Liver (tissue), 8 donors: ENCODE measurements at regions not wholly inside any gene's neighbourhood (a gene's known extent, or its start where the extent isn't known, plus 50 kb on each side); places are given as distances from the start of the nearest gene placed in this dataset.

Experiments
- DNase-seq: peaks from one replicate; pipeline ENCODE4 v3.0.0-alpha.2; 2017; ENCODE audit warnings: low spot score
- H3K27ac ChIP-seq, 2 donors: one replicate each; pipeline ENCODE4 v1.7.0; 2013; ENCODE audit warnings: inconsistent platforms in 2 of 2, low read length in 2 of 2, control low read depth in 1 of 2, low read depth in 1 of 2, mild to moderate bottlenecking in 1 of 2
- H3K27me3 ChIP-seq, 4 donors: one replicate each; pipeline versions ENCODE4 v1.6.1 to v1.7.0; 2013; ENCODE audit warnings: low read length in 3 of 4, inconsistent platforms in 1 of 4, mild to moderate bottlenecking in 1 of 4, moderate library complexity in 1 of 4; ENCODE audit not compliant: control insufficient read depth in 4 of 4, insufficient read depth in 4 of 4
- H3K36me3 ChIP-seq, 4 donors: one replicate each; pipeline versions ENCODE4 v1.6.1 to v1.7.0; 2013; ENCODE audit warnings: low read length in 3 of 4, mild to moderate bottlenecking in 3 of 4, low read depth in 1 of 4, moderate library complexity in 1 of 4; ENCODE audit not compliant: control insufficient read depth in 4 of 4, insufficient read depth in 3 of 4
- H3K4me1 ChIP-seq, 4 donors: one replicate each; pipeline versions ENCODE4 v1.6.1 to v1.7.0; 2013; ENCODE audit warnings: low read length in 3 of 4, mild to moderate bottlenecking in 3 of 4, moderate library complexity in 1 of 4; ENCODE audit not compliant: control insufficient read depth in 4 of 4, insufficient read depth in 4 of 4
- H3K4me3 ChIP-seq, 3 donors: one replicate each; pipeline versions ENCODE4 v1.6.1 to v1.7.0; 2013; ENCODE audit warnings: low read length in 3 of 3, control low read depth in 1 of 3, low read depth in 1 of 3, mild to moderate bottlenecking in 1 of 3
- H3K9ac ChIP-seq, 2 donors: one replicate each; pipeline ENCODE4 v1.7.0; 2013; ENCODE audit warnings: low read length in 2 of 2, mild to moderate bottlenecking in 2 of 2, moderate library complexity in 2 of 2, control low read depth in 1 of 2, low read depth in 1 of 2
- H3K9me3 ChIP-seq, 4 donors: one replicate each; pipeline versions ENCODE4 v1.6.1 to v1.7.0; 2013; ENCODE audit warnings: low read length in 3 of 4; ENCODE audit not compliant: control insufficient read depth in 4 of 4
- ATF3 ChIP-seq: IDR thresholded peaks from 2 replicates; pipeline ENCODE4 v1.6.1; 2016; ENCODE audit warnings: antibody characterized with exemption
- EGR1 ChIP-seq, 2 donors: IDR thresholded peaks; 2 replicates each; pipeline ENCODE4 v1.6.1; 2016 to 2018; ENCODE audit warnings: antibody characterized with exemption in 2 of 2, low read depth in 2 of 2
- FOXA1 ChIP-seq: IDR thresholded peaks from 2 replicates; pipeline ENCODE4 v1.6.1; 2016; ENCODE audit warnings: antibody characterized with exemption
- FOXA2 ChIP-seq: IDR thresholded peaks from 2 replicates; pipeline ENCODE4 v1.6.1; 2016; ENCODE audit warnings: antibody characterized with exemption
- GABPA ChIP-seq, 2 donors: IDR thresholded peaks in 1 of 2; conservative IDR thresholded peaks in 1 of 2; 2 replicates each; pipeline ENCODE4 v1.6.1; 2016; ENCODE audit warnings: antibody characterized with exemption in 2 of 2, mild to moderate bottlenecking in 1 of 2, moderate library complexity in 1 of 2
- HNF4A ChIP-seq, 2 donors: conservative IDR thresholded peaks; 2 replicates each; pipeline ENCODE4 v1.6.1; 2016; ENCODE audit warnings: antibody characterized with exemption in 2 of 2, mild to moderate bottlenecking in 2 of 2
- HNF4G ChIP-seq: IDR thresholded peaks from 2 replicates; pipeline ENCODE4 v1.6.1; 2016; ENCODE audit warnings: antibody characterized with exemption
- JUND ChIP-seq, 2 donors: IDR thresholded peaks; 2 replicates each; pipeline ENCODE4 v1.6.1; 2016; ENCODE audit warnings: antibody characterized with exemption in 2 of 2
- MAX ChIP-seq: IDR thresholded peaks from 2 replicates; pipeline ENCODE4 v1.6.1; 2016; ENCODE audit warnings: antibody characterized with exemption
- RAD21 ChIP-seq, 2 donors: IDR thresholded peaks; 2 replicates each; pipeline ENCODE4 v1.6.1; 2016; ENCODE audit warnings: antibody characterized with exemption in 2 of 2, mild to moderate bottlenecking in 2 of 2
- RXRA ChIP-seq, 2 donors: IDR thresholded peaks; 2 replicates each; pipeline ENCODE4 v1.6.1; 2017 to 2018; ENCODE audit warnings: antibody characterized with exemption in 2 of 2, mild to moderate bottlenecking in 1 of 2
- SP1 ChIP-seq: IDR thresholded peaks from 2 replicates; pipeline ENCODE4 v1.6.1; 2018; ENCODE audit warnings: antibody characterized with exemption, mild to moderate bottlenecking
- TAF1 ChIP-seq: conservative IDR thresholded peaks from 2 replicates; pipeline ENCODE4 v1.6.1; 2016; ENCODE audit warnings: antibody characterized with exemption, mild to moderate bottlenecking
- YY1 ChIP-seq: IDR thresholded peaks from 2 replicates; pipeline ENCODE4 v1.6.1; 2016; ENCODE audit warnings: antibody characterized with exemption, mild to moderate bottlenecking
- ZBTB33 ChIP-seq: IDR thresholded peaks from 2 replicates; pipeline ENCODE4 v1.6.1; 2016; ENCODE audit warnings: antibody characterized with exemption
- WGBS: extraction: QIAGEN DNeasy Blood & Tissue Kit; methylation state at CpG from one replicate; pipeline ENCODE4 v1.1.7; 2013; 5-methylcytosine and 5-hydroxymethylcytosine counted together
- TF ChIP-seq, protein P1 (sequence below): IDR thresholded peaks from 2 replicates; pipeline ENCODE4 v1.6.1; 2016; ENCODE audit warnings: antibody characterized with exemption, mild to moderate bottlenecking
- TF ChIP-seq, protein P2 (sequence below): fragments of 150-350 bp; IDR thresholded peaks from 2 replicates; pipeline ENCODE4 v1.5.1; 2017; ENCODE audit warnings: improper control_type of control experiment, low read depth, low read length; ENCODE audit not compliant: missing input control
- donor health status: healthy.
- donor health status: healthy.
- donor health status: healthy.
- donor health status: healthy.
- donor health status: healthy.

DNA sequence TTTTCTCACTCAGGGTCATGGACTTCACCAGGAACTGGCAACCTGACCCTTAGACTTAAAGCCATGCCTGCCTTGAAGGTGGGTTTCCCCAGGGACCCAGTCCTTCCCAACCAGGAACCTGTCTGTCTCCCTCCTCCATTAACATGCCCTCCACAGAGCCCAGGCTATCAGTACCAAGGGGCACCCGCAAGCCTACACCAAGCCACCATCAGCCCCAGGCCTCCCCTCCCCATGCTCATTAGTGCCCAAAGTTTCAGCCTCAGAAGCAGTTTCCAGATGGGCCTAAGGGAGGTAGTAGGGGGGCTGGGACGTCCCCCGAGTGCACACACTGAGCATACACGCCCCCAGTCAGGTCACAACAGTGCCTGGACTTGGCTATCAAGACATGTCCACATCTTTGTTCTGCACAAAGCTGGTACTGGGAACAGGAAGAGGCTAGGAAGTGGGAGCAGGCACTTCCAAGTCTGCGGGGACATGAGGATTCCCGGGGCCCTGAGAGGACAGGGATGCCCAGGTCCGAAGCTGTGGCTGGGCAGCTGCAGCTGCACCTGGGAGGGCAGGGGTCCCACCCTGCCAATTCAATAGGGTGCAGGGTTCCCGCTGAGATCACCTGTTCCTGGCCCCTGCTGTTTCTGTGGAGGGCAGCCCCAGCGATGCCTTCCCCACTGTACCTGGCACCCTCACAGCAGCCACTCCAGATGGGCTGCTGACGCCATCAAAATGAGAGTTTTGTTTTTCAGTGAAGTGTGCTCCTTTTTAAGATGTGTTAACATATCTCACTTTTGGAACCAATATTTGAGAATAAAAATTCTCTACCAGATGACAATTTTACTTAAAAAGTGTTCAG is 731.4 kb downstream of the NR4A2 start:
- Histone ChIP-seq H3K9me3 (peaks cover 0 to 4% (median under 1%) of the 10 kb centered on the region in 4 donors), H3K9ac (no peak overlapping the region), H3K27me3 (no peaks in the 10 kb centered on the region), H3K27ac (no peak overlapping the region), H3K36me3 (no peaks in the 10 kb centered on the region), H3K4me3 (no peak overlapping the region), H3K4me1 (no peaks in the 10 kb centered on the region)
- DNase-seq: no peak
- no peak for TF ChIP-seq HNF4A (conservative IDR thresholded peaks at IDR 0.05)
- no peak for TF ChIP-seq FOXA1
- no peak for TF ChIP-seq ATF3
- no peak for TF ChIP-seq FOXA2
- no peak for TF ChIP-seq YY1
- no peak for TF ChIP-seq ZBTB33
- TF ChIP-seq RAD21 (IDR thresholded peaks at IDR 0.05): no peak
- no peak for TF ChIP-seq TAF1
- TF ChIP-seq HNF4G: no peak
- TF ChIP-seq, protein P1, sequence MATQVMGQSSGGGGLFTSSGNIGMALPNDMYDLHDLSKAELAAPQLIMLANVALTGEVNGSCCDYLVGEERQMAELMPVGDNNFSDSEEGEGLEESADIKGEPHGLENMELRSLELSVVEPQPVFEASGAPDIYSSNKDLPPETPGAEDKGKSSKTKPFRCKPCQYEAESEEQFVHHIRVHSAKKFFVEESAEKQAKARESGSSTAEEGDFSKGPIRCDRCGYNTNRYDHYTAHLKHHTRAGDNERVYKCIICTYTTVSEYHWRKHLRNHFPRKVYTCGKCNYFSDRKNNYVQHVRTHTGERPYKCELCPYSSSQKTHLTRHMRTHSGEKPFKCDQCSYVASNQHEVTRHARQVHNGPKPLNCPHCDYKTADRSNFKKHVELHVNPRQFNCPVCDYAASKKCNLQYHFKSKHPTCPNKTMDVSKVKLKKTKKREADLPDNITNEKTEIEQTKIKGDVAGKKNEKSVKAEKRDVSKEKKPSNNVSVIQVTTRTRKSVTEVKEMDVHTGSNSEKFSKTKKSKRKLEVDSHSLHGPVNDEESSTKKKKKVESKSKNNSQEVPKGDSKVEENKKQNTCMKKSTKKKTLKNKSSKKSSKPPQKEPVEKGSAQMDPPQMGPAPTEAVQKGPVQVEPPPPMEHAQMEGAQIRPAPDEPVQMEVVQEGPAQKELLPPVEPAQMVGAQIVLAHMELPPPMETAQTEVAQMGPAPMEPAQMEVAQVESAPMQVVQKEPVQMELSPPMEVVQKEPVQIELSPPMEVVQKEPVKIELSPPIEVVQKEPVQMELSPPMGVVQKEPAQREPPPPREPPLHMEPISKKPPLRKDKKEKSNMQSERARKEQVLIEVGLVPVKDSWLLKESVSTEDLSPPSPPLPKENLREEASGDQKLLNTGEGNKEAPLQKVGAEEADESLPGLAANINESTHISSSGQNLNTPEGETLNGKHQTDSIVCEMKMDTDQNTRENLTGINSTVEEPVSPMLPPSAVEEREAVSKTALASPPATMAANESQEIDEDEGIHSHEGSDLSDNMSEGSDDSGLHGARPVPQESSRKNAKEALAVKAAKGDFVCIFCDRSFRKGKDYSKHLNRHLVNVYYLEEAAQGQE: no peak
- no peak for TF ChIP-seq MAX
- no peak for TF ChIP-seq JUND (IDR thresholded peaks at IDR 0.05)
- TF ChIP-seq, protein P2, sequence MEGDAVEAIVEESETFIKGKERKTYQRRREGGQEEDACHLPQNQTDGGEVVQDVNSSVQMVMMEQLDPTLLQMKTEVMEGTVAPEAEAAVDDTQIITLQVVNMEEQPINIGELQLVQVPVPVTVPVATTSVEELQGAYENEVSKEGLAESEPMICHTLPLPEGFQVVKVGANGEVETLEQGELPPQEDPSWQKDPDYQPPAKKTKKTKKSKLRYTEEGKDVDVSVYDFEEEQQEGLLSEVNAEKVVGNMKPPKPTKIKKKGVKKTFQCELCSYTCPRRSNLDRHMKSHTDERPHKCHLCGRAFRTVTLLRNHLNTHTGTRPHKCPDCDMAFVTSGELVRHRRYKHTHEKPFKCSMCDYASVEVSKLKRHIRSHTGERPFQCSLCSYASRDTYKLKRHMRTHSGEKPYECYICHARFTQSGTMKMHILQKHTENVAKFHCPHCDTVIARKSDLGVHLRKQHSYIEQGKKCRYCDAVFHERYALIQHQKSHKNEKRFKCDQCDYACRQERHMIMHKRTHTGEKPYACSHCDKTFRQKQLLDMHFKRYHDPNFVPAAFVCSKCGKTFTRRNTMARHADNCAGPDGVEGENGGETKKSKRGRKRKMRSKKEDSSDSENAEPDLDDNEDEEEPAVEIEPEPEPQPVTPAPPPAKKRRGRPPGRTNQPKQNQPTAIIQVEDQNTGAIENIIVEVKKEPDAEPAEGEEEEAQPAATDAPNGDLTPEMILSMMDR: no peak
- no peak for TF ChIP-seq RXRA (IDR thresholded peaks at IDR 0.05)
- TF ChIP-seq GABPA (IDR thresholded peaks at IDR 0.05 in 1 of 2, conservative IDR thresholded peaks at IDR 0.05 in 1 of 2): no peak
- no peak for TF ChIP-seq SP1
- no peak for TF ChIP-seq EGR1 (IDR thresholded peaks at IDR 0.05; ENCODE audit: low read depth in 2 of 2)
- 74% methylated on average over 10 of the region's 10 CpGs for WGBS
